HG02763 (cell line): ENCODE measurements at regions not wholly inside any gene's neighbourhood (a gene's known extent, or its start where the extent isn't known, plus 50 kb on each side); places are given as distances from the start of the nearest gene placed in this dataset.

Source experiments
- ATAC-seq: cut with Tn5 transposase; IDR thresholded peaks from one replicate; pipeline ENCODE4 v1.9.1; 2021; ENCODE audit warnings: mild to moderate bottlenecking, moderate library complexity; ENCODE audit not compliant: unreplicated experiment

DNA sequence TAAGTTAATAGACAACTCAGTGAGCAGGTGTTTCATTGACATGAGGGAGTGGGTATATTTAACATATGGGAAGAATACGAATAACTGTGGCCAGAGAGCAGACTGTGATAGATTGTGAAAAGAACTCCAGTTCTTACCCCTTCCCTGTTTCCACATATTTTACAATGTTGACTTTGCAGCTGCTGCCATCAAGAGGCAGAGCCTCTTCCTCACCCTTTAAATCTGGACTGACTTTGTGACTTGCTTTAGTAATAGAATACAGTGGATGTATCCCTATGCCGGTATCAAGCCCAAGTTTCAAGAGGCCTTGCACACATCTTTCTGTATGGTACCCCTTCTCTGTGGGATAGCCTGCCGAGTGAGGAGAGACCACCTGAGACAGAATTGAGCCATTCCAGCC lies 356.7 kb downstream of the ETNK1 start:
- no peak for ATAC-seq

GRCh38 chr12:22982635-22983034 lies 357.7 kb downstream of the ETNK1 start:
- ATAC-seq = no peak

- no peak for ATAC-seq
Observed at GRCh38 chr12:22986997-22987396, 362.0 kb downstream of the ETNK1 start.

- no peak for ATAC-seq
Observed at GRCh38 chr12:22990501-22990900, 365.5 kb downstream of the ETNK1 start.

DNA sequence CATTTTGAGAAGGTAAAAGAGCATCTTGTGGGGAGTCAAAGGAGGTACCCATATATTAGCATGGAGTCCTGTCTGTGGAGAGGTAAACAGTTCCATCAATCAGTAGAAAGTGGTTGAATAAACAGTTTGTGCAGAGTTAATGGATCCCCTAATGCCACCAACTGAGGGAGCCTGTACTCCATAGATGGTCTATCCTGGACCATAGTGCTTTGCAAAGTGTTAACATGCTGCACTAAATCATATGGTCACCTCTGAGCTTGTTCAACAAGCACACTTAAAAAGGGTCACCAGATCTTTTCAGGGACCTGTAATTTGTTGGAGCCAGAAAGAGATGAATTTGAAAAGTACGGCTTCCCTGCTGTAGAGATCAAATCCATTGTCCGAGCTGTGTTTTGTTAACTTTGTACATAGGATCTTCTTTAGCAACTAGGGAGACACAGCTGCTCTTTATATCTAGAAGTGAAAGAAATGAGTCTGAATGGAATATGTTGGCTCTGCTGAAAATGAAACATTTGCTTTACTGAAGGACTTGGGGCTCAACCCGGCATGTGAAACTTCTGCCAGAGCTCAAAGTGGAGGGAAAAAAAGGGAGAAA lies 366.4 kb downstream of the ETNK1 start:
- ATAC-seq = no peak

DNA sequence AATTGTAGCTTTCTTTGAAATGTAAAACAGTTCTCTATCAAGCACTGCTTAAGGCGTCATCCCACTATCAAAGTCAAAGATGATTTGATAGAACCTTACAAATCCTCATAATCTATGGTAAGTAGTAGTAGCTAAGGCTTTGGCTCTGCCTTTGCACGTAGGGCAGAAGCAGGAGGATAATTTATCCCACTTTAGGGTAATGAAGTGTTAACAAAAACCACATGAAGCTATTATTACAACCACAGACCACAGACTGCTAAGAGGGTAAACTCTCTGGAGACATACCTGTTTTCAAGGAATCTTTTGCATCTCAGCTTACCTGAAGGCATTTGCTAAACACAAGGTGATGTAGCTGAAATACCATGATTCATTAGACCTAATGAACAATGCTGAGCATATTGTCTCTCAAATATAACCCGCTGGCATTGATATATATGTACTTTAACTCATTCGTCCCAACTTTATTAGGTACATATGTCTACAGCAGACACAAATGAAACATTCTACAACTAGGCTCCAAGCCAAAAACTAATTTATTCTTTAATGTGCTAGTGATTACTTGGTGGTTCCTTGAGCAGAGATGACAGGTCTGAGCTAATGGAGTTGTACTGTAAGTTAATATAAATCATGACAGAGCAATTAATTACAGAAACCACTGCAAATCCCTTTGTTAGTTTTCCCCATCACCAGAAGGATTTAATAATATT lies 368.8 kb downstream of the ETNK1 start:
- ATAC-seq = no peak

- ATAC-seq = no peak
Observed at GRCh38 chr12:22994316-22994675, 369.3 kb downstream of the ETNK1 start.

GRCh38 chr12:23001487-23001886 lies 376.5 kb downstream of the ETNK1 start:
- no peak for ATAC-seq

- ATAC-seq = no peak
Observed at GRCh38 chr12:23002381-23002780, 377.4 kb downstream of the ETNK1 start.

GRCh38 chr12:23004473-23005020 lies 379.6 kb downstream of the ETNK1 start:
- ATAC-seq = no peak

- no peak for ATAC-seq
Observed at GRCh38 chr12:23005387-23005786, 380.4 kb downstream of the ETNK1 start.

DNA sequence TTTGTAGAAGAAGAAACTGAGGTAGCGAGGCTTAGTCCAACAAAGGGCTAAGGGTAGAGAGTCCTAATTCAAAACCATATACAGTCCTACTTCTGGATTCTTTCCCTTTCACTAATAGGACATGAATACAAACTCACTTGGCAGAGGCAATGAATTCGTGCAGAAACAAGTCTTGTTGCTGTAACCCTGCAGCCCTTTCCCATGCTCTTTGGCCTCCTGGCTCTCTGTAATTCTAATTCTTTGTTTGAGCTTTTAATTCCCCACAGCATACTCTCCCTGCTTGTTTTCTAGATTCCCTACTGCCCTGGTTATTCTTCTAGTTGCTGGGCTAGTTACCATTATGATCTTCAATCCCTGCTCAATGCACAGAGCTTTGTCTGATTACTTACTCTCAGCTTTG lies 381.4 kb downstream of the ETNK1 start:
- ATAC-seq = no peak

DNA sequence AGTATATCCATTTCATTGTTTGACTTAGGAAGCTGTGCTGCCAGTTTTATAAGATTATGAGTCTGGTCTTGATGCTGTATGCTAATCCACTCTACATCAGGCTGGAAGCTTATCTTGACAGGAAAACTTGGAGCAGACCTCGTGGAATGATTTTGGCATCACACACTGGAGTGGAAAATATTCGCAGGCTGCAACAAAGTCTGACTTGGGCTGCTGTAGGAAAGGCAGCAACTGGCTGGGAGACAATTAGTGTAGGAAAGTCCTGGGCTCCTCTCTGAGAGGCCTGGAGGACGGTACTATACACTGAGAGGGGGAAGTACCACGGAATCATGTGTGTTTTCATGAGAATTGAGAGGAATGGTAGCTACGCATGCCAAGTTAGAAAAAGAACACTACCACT lies 383.7 kb downstream of the ETNK1 start:
- no peak for ATAC-seq

DNA sequence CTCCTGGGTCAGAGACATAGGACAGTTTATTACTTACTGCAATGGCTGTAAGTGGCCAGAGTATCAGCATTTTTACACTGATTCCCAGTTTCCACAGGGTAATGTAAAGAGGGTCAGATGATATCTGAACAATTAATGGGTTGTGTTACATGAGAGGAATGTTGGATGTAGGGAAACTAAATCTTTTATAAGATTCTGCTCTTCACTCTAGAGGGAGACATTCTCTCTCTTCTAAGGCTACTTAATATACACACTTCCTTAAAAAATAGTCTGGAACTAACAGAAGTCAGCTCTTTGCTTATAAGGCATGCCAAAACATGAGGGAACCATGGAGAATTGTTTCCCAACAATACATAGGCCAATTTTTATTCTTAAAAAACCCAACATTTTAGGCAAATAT lies 389.8 kb downstream of the ETNK1 start:
- ATAC-seq = no peak

DNA sequence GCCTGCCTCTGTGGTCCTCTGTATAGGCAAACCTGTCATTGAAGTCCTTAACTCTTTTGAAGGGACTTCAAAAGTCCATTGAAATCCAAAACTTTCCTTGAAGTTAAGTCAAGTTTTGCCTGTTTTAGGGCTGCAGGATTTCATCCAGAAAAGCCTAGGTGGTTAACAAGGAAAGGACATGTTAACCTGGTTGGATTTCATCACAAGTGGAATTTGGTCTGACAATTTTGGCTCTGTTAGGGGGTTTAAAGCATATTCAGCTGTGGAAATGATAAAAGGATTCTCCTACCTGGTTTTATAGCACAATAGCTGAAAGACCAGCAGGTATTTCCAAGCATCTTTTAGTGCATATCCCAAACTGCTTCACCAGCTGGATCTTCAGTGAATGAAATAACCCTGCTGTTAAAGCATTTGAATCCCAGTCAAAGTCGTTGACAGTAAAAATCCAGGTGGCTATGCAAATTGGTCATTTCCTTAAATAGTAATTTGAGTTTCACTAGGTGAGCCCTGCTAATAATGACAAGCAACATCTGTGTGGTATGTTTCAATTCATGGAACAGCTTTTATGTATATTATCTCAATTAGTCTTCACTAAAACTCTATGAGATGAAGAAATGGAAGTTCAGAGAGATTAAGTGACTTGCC lies 400.5 kb downstream of the ETNK1 start:
- ATAC-seq = no peak

DNA sequence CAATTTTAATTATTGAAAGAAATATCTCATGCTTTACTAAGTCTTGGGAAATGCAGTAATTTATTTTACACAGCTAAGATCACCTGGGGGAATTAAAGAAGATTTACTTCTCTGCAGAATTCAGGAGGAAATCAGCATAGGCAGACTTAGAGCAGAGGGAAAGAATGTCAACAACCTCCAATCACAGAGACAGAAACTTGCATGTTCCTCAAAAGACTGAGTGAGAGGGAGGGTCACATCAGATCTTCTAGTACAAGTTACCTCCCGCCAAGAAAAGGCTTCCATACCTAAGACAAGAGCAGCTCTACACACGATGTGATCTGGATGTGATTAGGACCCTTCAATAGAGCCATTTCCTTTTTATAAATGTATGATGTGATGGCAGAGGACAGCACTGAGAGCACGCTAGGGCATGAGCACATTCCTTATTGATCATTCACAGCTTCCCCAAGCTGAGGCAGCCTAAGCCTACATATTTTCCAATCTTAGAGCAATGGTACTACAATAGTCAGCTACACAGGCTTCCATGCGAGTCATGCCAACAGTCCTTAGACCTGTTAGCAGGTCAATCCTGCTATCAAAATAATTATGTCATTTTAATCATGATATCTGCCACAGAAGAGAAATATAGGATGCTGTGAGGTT lies 403.3 kb downstream of the ETNK1 start:
- ATAC-seq = no peak

- ATAC-seq = no peak
Observed at GRCh38 chr12:23029185-23029584, 404.2 kb downstream of the ETNK1 start.

DNA sequence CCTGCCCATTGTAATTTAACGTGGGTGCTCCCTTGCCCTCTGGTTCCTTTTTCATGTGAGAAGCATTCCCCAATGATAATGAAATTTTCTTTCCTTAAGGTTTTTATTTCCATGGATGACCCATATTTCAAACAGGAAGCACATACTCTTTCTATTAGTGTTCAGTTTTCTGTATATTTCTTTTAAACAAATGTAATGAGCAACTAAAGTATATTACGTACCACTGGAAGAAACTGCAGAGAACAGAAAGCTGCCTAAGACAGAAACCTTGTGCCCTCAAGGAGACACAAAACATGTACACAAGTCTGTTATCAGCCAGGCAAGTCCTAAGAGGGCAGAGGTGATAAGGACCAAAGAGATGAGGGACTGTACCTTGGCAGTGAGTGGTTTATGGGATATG lies 414.9 kb downstream of the ETNK1 start:
- no peak for ATAC-seq

DNA sequence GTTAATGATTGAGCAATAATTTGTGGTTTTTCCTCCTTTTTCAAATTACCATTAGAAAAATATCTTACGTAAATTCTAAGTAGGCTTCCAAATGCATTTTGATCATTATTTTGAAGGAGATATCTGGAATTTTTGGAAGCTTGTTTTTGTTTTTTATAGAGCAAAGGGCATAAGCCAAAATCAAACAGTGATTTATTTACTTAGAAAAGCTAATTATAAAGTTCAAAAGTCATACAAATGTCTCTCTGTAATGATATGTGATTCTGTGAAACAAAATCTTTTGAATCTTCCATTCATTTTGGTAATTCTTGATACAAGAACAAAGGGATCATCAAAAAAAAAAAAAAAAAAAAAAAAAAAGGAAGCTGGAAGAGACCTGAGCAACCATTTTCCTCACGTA lies 416.8 kb downstream of the ETNK1 start:
- no peak for ATAC-seq

- ATAC-seq = no peak
Observed at GRCh38 chr12:23043646-23044045, 418.7 kb downstream of the ETNK1 start.

DNA sequence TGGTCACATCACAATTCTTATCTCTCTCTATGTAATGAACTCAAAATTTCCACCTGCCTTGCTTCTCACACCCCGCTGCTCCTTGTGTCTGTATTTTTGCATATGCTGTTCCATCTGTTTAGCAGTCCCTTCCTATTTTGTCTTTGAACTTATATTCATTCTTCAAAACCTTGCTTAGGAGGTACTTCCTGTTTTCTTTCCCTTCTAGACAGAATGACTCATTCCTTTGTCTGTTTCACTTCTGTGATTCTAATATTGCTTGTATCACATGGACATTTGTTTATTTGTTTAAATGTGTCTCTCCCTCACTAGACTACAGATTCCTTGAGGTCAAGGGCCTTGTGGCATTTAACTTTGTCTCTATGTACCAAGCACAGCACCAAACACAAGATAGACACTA lies 424.2 kb downstream of the ETNK1 start:
- ATAC-seq = no peak

DNA sequence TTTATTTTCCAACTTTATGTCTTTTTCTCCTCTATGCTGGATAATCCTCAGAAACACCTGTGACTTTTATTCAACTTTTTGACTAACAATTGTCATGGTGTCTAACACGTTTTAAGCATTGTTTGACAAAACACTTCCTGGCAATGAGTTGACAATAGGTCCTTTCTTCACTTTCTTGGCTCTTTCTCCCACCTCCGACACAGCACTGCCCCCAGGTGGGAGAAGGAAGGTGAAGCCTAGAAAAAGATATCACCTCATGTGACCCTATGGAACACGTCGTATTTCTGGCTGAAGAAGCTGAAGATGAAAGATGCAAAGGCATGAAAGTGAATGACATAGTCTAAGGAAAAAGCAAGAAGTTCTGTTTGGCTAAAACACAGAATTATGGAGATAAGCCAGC lies 430.0 kb downstream of the ETNK1 start:
- ATAC-seq = no peak
